ENCODE measurements at regions not wholly inside any gene's neighbourhood (a gene's known extent, or its start where the extent isn't known, plus 50 kb on each side); places are given as distances from the start of the nearest gene placed in this dataset.

DNA sequence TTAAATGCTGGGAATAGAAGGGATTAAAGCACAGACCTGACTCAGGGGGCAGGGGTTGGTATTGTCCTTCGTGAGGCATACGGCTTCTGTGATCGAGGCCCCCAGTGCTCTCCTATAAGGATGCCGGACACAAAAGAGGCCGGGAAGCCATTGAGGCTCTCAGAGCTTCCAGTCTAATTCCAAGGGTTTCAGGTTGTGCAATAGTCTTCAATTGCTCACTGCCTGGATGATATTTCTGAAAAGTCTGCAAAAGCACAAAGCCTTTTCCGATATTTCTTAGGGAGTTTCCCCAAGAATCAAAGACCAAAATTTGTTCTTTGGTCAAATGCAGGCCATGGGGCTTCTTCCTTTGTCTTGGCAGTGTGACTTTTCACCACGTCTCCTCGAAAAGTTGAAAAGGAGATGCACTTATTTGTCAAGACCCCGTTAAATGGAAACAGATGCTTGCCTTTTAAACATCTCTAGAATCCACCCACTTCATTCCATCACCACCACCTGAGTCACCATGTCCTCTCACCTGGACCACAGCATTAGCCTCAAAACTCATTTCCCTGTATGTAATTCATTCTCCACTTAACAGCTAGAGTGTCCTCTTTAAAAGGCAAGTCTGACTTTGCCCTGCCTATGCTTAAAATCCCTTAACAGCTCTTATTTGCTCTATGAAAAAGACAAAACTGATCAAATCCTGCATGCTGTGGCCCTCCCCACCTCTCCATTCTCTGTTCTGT is 134.8 kb upstream of the NAMPT start:
- DNase-seq (ENCODE audit: low read depth): no peak

DNA sequence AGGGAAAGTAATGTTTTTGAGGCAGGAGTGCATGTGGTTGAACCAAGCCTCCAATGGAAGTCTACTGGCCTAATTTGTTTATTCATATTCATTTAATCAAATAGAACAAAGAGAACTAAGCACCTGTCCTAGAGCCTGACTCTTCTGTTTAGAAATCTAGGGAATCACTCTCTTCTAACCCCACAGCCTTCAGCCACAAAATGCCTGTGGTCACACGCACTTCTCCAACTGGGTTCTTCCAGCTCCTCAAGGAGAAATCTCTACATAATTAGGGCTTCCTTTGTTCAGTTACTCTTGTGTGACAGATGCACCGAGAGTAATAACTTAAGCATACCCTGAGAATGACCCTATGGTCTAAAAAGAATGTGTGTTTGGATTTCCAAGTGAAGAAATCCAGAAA is 133.7 kb upstream of the NAMPT start:
- DNase-seq (ENCODE audit: low read depth): no peak

DNA sequence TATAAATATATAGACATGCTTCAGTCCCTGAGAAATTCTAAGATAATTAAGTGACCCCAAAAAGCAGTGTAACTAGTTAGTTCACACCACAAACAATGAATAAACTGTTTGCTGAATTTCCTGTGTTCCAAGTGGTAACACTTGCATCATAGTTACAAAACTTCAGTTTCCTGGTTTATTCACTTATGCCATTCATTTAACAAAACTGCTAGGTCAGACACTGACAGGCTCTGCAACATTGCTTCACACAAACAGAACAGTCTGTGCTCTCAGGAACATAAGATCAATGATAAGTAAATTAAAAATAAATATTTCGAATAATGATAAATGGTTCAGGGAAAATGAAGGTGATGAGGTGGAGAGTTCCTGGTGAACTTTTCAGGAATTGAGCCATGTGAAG is 133.3 kb upstream of the NAMPT start:
- no peak for DNase-seq (ENCODE audit: low read depth)

DNA sequence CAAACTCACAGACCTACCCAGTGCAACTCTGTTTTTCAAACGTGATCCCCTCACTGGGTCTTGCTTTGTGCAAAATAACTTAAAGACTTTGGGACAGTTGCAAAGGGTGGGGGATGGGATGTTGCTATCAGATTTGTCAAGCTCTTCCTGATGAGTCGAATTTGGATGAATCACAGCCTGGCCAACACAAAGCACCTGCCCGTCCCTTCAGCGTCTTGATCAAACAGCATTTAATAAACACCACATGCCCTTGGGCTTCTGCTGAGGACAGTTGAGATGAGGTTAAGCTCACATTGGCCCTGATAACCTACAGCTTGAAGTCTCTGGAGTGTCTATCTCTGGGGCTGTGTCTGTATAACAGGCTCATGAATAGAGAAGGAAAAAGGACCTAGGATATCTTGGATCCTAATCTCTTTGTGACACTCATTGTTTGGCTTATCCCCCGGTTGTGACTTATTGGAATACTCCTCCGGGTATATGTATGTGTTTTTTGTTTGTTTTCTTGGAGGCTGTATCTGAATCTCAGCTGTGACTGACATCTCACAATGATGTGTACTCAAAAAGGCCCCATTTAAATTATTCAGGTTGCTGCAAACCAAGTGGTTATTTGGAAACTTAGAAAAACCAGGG is 132.6 kb upstream of the NAMPT start:
- no peak for DNase-seq (ENCODE audit: low read depth)

DNA sequence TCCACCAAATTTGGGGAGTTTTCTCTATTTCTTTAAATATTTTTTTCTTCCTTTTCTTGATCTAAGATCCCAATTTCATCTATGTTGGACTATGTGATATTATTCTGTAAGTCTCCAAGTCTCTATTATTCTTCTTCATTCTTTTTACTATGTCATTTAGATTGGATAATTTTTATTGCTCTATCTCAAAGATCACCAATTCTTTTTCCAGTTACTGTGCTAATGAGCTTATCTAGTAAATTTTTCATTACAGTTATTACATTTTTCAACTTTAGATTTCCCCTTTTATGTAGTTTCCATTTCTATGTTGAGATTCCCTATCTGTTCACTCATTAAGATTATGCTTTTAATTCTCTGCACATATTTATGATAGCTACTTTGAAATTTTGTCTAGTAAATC is 131.6 kb upstream of the NAMPT start:
- DNase-seq (ENCODE audit: low read depth): no peak

DNA sequence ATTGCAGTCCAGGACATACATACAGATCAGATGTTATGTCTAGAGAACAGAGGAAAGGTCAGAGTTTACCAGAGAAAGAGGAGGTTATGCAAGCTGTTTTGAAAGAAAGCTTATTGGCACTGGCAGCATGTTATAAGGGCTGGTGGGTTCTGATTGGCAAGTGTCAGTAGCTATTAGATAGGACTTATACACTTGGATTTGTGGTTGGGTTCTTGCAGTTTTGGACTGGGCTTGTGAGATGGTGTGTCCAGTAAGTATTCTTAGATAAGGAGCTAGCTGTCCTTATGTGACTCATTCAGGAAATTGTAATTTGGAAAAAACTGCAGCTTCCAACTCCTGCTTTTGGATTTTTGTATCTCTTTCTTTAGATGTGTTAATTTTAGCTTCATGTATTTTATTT is 130.7 kb upstream of the NAMPT start:
- DNase-seq (ENCODE audit: low read depth): no peak

DNA sequence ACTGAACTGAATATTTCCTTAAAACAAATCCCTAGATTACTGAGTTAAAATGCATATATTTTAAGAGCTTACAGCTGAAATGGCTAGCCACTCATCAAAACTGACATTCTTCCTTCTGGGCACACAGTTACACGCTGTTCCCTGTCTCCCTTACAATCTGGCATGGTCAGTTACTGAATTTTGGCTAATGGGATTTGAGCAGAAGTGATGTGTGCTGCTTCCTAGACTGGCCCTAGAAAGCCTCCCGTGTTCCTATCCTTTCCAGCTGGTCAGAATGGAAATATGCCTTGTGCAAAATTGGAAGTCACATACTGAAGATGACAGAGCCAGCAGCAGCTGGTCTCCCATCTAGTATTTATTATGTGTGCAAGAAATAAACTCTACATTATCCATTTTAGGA is 128.7 kb upstream of the NAMPT start:
- no peak for DNase-seq (ENCODE audit: low read depth)

DNA sequence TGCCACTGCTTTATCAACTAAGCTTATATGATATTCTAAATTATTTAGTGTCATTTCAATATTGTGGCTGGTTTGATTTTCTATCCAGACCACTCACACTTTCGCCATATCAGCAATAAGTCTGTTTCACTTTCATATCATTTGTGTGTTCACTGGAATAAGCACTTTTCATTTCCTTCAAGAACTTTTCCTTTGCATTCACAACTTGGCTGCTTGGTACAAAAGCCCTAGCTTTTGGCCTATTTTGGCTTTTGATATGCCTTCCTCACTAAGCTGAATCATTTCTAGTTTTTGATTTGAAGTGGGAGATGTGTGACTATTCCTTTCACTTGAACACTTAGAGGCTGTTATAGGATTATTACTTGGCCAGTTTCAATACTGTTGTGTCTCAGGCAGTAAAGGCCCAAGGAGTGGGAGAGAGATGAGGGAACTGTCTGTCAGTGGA is 120.9 kb upstream of the NAMPT start:
- no peak for DNase-seq (ENCODE audit: low read depth)

DNA sequence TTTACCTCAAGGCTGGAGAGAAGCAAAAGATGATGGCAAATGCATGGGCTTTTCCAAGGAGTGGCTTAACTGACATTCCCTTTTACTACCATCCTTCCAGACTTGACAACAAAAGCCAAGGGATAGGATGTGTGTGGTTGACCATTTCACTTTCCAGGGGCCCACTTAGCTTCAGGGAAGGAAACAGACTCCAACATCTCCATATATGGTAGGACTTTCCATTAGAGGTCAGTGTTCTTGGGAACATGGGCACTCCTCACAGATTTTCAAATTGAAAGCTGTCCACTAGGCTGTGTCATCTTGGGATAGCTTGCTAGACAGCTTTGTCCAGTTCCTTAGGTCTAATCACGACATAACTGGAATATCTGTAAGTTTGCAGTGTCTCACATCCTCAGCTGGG is 118.1 kb upstream of the NAMPT start:
- DNase-seq (ENCODE audit: low read depth): no peak

DNA sequence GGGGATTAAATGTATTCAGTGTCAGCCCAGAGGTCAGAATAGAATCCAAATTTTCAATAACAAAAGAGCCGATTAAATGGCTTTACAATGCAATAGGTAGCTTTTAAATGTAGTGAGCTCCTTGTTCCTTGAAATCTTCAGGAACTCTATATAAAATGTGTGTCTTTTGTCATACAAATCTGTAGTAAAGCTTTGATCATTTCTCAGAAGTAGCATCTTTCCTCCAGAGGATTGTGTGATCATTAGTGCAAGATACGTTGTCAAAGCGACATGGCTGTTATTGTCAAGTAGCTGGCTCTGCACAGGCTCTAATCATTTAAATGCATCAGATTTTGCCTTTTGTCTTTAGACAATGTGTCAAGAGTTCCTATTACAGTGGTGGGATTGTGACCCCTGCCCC is 116.1 kb upstream of the NAMPT start:
- DNase-seq (ENCODE audit: low read depth): no peak

DNA sequence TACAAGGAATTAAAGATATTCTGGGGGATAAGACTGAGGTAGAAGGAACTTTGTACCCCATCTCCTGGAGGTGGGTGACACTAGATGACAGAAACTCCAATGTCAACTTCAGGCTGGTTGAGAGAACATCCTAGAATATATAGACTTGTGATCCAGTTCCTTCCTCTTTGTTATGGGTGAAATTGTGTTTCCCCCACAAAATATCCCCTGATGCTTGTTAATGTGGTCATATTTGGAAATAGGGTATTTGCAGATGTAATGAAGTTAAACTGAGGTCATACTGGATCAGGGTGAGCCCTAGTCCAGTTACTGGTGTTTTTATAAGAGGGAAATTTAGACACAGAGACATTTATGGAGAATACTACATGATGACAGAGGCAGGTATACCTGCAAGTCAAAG is 114.0 kb upstream of the NAMPT start:
- no peak for DNase-seq (ENCODE audit: low read depth)

DNA sequence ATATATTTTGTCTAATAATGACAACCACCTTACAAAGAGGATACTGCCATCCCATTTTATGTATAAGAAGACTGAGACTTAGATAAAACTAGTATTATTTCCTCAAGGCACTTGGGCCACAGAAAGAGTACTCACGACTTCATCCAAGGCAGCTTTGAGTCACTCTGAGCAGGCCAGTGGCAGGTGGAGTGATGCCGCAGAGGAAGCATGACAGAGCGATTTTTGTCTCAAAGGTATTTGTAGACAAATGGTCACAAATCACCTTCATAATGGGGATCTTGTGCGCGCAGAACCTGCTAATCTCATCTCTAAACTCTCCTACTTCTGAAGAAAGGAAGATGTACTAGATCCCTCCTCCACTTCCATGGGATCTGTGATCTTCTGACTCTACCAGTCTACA is 113.2 kb upstream of the NAMPT start:
- DNase-seq (ENCODE audit: low read depth): no peak

DNA sequence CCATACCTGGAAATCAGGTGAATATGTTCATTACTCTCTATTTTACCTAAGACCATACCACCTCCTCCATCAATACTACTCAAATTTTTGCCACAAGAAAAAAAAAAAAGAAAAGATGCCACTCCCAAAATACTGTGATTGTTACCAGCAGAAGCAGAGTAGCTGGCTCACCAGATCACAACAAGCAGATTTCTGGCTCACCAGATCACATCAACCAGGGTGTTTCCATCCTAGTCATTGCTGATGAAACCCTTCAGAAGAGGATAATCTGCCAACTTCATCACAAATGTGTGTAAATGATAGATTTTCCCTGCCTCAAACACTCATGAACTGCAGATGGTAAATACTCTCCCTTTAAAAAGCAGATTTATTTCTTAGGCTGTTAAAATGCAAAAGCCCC is 109.7 kb upstream of the NAMPT start:
- no peak for DNase-seq (ENCODE audit: low read depth)

DNA sequence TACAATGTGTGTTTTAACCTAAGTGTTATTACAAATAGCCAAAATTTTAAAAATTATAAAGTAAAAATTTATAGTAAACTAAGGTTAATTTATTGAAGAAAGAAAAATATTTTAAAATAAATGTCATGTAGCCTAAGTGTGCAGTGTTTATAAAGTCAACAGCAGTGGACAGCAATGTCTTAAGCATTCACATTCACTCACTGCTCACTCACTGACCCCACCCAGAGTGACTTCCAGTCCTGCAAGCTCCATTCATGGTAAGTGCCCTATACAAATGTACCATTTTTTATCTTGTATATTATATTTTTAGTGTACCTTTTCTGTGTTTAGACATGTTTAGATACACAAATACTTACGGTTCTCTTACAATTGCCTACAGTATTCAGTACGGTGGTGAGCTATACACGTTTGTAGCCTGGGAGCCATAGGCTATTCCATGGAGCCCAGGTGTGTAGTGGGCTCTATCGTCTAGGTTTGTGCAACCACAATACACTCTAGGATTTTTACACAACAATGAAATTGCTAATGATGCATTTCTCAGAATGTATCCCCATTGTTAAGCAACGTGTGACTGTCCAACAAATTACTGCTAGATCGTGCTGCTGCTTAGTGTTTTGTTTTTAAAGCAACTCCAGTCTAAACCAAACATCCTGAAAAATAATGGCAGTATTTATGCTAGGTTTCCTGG is 108.9 kb upstream of the NAMPT start:
- DNase-seq (ENCODE audit: low read depth): no peak

DNA sequence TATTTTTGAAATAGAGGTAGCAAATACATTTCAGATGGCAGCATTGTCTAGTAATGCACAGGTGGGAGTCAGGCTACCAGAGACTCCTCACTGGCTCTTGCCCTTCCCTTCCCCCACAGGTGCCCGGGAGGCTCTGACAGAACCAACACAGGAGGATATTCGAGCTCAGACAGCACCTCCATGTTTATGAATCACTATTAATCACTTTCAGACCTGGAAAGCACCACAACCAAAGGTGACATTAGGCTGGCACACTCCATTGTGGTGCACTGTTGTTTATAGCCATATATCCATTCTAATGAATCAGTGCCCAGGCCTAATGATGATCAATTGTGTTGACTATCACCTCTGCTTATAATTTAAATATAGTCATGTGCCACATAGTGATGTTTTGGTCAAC is 107.8 kb upstream of the NAMPT start:
- no peak for DNase-seq (ENCODE audit: low read depth)

DNA sequence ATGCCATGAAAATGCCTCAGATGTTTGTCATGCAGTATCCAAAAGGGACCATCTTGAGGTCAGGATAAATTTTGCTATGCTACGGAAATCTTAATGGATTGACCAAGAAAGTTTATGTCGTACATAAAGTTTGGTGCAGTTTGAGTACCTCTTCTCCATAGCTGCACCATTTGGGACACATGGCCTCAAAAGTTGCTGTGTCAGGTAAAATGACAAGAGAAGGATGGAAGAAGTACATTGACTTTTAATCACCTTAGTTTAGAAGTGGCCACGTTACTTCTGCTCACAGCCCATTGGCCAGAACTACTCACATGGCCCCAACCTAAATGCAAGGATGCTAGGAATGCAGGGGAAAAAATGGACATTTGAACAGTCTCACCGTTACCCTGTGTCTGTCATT is 107.4 kb upstream of the NAMPT start:
- no peak for DNase-seq (ENCODE audit: low read depth)

DNA sequence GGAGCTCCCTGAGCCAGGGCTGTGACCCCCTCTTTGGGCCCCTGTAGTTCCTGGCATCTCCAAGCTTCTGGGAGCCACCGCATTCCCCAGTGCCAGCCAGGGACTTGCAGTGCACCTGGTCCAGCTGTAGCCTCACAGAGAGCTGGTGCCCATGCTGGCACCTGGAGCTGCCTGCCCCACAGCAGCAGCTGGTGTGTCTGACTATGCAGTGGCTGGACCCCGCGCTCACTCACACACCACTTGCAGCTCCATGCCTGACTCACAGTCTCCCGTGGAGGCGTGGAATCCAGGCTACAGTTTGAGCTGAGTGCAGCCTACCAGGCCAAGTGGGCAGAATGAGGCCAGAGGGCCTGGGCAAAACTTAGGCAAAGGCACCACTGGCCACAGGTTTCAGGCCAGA is 102.2 kb upstream of the NAMPT start:
- no peak for DNase-seq (ENCODE audit: low read depth)

DNA sequence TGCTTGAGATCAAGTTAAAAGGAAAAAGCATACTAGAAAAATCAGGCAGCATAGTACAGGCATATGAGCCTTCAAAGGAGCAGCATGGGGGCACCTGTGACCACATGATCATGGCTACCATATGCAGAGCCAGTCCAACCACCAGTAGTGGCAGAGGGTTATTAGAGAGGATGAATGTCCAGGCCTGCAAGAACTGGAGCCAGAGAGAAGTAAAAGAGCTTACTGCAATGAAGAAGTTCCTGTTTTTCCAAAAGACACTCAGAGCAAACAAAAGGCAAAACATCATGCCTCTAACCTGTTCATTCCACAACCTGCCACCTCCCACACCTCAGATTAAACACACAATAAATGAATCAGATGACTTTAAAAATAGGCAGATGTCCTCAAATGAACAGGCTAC is 99.6 kb upstream of the NAMPT start:
- no peak for DNase-seq (ENCODE audit: low read depth)

DNA sequence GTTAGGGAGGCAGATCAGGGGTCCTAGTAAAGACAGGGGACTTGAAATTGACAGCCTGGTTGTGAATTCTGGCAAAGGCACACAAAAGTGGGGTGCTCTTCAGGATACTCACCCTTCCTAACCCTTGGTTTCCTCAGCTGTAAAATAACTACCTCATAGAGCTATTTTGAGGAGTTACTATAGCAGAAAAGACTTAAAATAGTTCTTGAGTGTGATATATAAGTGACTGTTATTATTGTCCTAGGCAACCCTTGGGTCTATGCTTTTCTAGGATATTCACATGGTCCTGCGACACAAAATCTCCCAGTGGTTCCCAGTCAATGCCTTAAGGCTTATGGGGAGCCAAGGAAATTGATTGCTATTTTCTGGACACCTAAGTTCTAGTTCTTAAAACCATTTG is 98.1 kb upstream of the NAMPT start:
- no peak for DNase-seq (ENCODE audit: low read depth)

DNA sequence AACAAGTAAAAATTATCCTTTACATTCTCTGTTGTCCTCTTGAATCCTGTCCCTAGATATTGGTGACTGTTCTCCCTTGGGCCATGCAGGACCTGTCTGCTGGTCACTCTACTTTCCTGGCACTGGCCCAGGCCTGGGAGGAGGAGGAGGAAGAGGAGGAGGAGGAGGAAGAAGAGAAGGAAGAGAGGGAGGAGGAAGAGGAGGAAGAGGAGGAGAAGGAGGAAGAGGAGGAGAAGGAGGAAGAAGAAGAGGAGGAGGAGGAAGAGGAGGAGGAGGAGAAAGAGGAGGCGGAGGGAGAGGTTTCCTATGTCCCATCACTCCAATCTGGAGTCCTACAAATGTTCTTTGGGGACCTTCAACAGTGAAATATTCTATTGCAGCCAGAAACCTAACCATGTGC is 97.3 kb upstream of the NAMPT start:
- no peak for DNase-seq (ENCODE audit: low read depth)

DNA sequence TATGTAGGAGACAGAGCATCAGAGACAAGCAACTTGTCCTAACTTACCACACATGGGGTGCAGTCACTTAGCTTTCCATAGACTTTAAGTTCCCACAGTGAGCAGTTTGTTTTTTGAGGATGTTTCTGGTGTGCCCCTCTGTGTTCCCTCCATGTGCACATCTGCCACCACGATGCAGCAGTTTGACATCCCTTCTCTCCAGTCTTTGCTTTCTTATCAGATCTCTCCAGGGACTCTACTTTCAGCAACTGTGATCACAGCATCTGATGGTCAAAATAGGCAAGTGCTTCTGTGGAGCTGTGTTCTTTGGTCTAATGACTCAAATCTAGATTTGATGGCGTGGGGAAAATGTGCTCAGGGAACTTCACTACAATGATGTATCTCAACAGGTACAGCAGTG is 96.5 kb upstream of the NAMPT start:
- no peak for DNase-seq (ENCODE audit: low read depth)

DNA sequence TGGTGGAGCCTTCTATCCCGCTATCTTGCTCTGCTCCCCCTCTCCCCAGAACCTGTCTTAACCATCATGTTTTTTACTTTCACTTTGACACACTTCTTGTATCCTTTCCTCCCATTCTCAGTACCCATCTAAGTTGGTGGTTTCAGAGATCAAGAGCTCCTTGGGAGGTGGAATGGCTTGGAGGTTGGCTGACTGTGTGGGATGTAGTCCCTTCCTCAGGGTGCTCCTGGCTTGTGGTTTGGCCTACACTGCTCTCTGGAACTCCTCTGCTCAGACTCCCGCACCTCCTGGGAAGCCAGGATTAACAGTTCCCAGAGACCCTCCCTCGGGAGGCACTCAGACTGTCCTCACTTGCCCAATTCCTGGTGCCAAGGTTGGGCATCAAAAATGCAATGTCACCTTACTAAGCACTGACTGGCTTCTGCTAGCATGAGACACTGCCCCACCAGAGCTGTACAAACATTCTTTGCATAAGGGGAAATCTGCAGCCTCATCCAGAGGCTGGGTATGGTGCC is 93.1 kb upstream of the NAMPT start:
- DNase-seq (ENCODE audit: low read depth): no peak

DNA sequence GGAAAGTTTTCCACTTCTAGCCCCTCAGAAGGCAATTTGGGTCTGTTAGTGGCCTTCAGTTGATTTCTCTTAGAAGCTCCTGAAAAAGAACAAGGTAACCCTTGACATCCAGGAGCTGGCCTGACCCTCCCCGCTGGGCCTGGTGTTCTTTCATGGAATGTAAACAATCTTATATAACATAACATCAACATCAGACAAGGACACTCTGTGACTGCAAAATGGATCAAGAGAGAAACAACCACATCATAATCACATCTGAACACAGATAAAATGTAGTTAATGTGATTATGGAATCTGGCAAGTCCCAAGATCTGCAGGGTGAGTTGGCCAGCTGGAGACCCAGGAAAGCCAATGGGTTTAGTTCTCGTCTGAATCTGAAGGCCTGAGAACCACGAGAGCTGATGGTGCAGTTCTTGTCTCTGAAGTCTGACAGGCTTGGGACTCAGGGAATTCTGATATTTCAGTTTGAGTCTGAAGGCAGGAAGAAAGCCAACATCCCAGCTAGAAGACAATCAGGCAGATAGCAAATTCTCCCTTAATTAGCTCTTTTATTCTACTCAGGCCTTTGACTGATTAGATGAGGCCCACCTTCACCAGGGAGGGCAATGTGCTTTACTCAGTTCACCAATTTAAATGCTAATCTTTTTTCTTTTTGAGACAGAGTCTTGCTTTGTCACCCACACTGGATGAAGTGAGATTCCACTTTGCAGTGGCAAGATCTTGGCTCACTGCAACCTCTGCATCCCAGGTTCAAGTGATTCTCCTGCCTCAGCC is 91.4 kb upstream of the NAMPT start:
- DNase-seq (ENCODE audit: low read depth): no peak

All from stimulated activated CD8-positive, alpha-beta memory T cell treated with anti-CD3 and anti-CD28 coated beads, Interleukin-12 subunit alpha, Interleukin-12 subunit beta, amount 100 ng/mL, for 1 hour (primary cell).